Transverse colon (tissue), 4 donors: ENCODE measurements at regions not wholly inside any gene's neighbourhood (a gene's known extent, or its start where the extent isn't known, plus 50 kb on each side); places are given as distances from the start of the nearest gene placed in this dataset.

Source experiments
- DNase-seq: peaks from one replicate; pipeline ENCODE4 v3.0.0-alpha.2; 2019
- H3K27ac ChIP-seq, 4 donors: fragments of 200-600 bp; sonication (generic); 2 replicates each; pipeline ENCODE4 v1.5.1; 2016 to 2018; ENCODE audit warnings: inconsistent platforms in 4 of 4
- H3K27me3 ChIP-seq: fragments of 200-600 bp; sonication (generic); 2 replicates; pipeline ENCODE4 v1.5.1; 2017; ENCODE audit warnings: inconsistent platforms
- H3K36me3 ChIP-seq, 4 donors: fragments of 200-600 bp; sonication (generic); 2 replicates each; pipeline ENCODE4 v1.5.1; 2017 to 2019; ENCODE audit warnings: inconsistent platforms in 4 of 4
- H3K4me1 ChIP-seq, 4 donors: fragments of 200-600 bp; sonication (generic); 2 replicates each; pipeline ENCODE4 v1.5.1; 2017 to 2020; ENCODE audit warnings: inconsistent platforms in 4 of 4
- H3K4me3 ChIP-seq, 4 donors: fragments of 200-600 bp; sonication (generic); 1 replicate in 1 of 4; 2 replicates in 3 of 4; pipeline versions ENCODE4 v1.5.1 to v1.6.1; 2017 to 2019; ENCODE audit warnings: inconsistent platforms in 4 of 4
- H3K9me3 ChIP-seq, 2 donors: fragments of 200-600 bp; sonication (generic); 2 replicates each; pipeline ENCODE4 v1.5.1; 2017 to 2019; ENCODE audit warnings: inconsistent platforms in 2 of 2
- EP300 ChIP-seq: sonication (generic); formaldehyde crosslinking; IDR thresholded peaks from one replicate; pipeline ENCODE4 v1.6.1; 2017; ENCODE audit warnings: antibody characterized with exemption, low read depth
- POLR2A ChIP-seq: fragments of 450-650 bp; IDR thresholded peaks from one replicate; pipeline ENCODE4 v1.6.1; 2016; ENCODE audit warnings: antibody characterized with exemption, mild to moderate bottlenecking, moderate library complexity
- POLR2AphosphoS5 ChIP-seq, 3 donors: sonication (generic); formaldehyde crosslinking; IDR thresholded peaks; one replicate each; pipeline ENCODE4 v1.6.1; 2016; ENCODE audit warnings: antibody characterized with exemption in 3 of 3
- WGBS, 2 donors: methylation state at CpG; one replicate each; pipeline ENCODE4 v1.1.5; 2018; ENCODE audit warnings: low coverage in 1 of 2; 5-methylcytosine and 5-hydroxymethylcytosine counted together
- in situ Hi-C, 4 donors: fragments of 200-750 bp; cut with MboI; loops; one replicate each; pipeline versions ENCODE4 v1.15.0 to v1.15.1; 2017; ENCODE audit warnings: low sequenced_read_pairs in 3 of 4, low pct_ligation_motif_present in 1 of 4, low pct_unique_long_range_greater_than_20kb in 1 of 4
- intact Hi-C: fragments of 100-400 bp; cut with DNase I; formaldehyde crosslinking; loops from one replicate; pipeline ENCODE4 v1.15.1; 2023; ENCODE audit warnings: low total_unique reads
- TF ChIP-seq, protein P1 (sequence below), 5 experiments: fragments of 200-600 bp in 3 of 5; fragments of 450-650 bp in 2 of 5; sonication (generic) in 3 of 5; IDR thresholded peaks; 1 replicate in 2 of 5; 2 replicates in 3 of 5; pipeline ENCODE4 v1.5.1; 2016 to 2017; ENCODE audit warnings: antibody characterized with exemption in 5 of 5, inconsistent platforms in 3 of 5, mild to moderate bottlenecking in 2 of 5, moderate library complexity in 1 of 5

GRCh38 chr14:56886471-56887062, 76.3 kb upstream of the OTX2 start:
- H3K4me3 ChIP-seq: no peak overlapping the region
- H3K4me1 ChIP-seq: no peaks in the 10 kb centered on the region
- no peak for DNase-seq
- intact Hi-C loops (no loop called here), in situ Hi-C loops (no loop called here)
- TF ChIP-seq POLR2AphosphoS5 (IDR thresholded peaks at IDR 0.05): no peak
- TF ChIP-seq, protein P1, sequence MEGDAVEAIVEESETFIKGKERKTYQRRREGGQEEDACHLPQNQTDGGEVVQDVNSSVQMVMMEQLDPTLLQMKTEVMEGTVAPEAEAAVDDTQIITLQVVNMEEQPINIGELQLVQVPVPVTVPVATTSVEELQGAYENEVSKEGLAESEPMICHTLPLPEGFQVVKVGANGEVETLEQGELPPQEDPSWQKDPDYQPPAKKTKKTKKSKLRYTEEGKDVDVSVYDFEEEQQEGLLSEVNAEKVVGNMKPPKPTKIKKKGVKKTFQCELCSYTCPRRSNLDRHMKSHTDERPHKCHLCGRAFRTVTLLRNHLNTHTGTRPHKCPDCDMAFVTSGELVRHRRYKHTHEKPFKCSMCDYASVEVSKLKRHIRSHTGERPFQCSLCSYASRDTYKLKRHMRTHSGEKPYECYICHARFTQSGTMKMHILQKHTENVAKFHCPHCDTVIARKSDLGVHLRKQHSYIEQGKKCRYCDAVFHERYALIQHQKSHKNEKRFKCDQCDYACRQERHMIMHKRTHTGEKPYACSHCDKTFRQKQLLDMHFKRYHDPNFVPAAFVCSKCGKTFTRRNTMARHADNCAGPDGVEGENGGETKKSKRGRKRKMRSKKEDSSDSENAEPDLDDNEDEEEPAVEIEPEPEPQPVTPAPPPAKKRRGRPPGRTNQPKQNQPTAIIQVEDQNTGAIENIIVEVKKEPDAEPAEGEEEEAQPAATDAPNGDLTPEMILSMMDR (IDR thresholded peaks at IDR 0.05): no peak
- TF ChIP-seq POLR2A: no peak
- no peak for TF ChIP-seq EP300
- H3K27me3 ChIP-seq: peaks cover 27% of the 10 kb centered on the region
- no peaks in the 10 kb centered on the region for H3K9me3 ChIP-seq
- no peak overlapping the region for H3K27ac ChIP-seq
- no peaks in the 10 kb centered on the region for H3K36me3 ChIP-seq
- WGBS, 2 donors: 68 to 69% methylated on average over 6 of the region's 6 CpGs

DNA sequence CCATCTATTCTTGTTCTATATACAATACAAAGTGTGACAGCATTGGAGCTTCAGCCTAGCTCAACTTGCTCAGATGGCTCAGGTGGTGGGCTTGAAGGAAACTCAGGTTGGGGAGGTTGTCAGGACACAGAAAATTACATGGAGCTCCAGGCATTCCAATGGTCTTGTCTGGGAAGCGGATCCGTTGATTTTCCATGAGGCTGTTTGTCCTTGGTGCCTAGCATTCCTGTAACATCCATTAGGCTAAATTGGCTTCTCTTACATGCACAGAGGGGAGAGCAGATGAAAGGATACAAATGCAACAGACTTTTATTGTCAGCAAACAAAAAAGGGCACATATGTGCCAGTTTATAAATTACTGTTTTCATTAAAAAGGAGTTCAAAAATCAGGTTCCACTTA, 75.5 kb upstream of the OTX2 start:
- no peak overlapping the region for H3K4me3 ChIP-seq
- no peak for TF ChIP-seq POLR2AphosphoS5 (IDR thresholded peaks at IDR 0.05)
- TF ChIP-seq, protein P1 (IDR thresholded peaks at IDR 0.05): no peak
- TF ChIP-seq POLR2A: no peak
- no peak for DNase-seq
- peaks cover 25% of the 10 kb centered on the region for H3K27me3 ChIP-seq
- H3K9me3 ChIP-seq: no peaks in the 10 kb centered on the region
- H3K36me3 ChIP-seq: no peaks in the 10 kb centered on the region
- H3K4me1 ChIP-seq: no peaks in the 10 kb centered on the region
- in situ Hi-C loops (no loop called here), intact Hi-C loops (no loop called here)
- WGBS, 2 donors: 67% methylated on average over 2 of the region's 2 CpGs; no CpG with 5 or more reads in 1 of the 2 donors
- no peak overlapping the region for H3K27ac ChIP-seq

DNA sequence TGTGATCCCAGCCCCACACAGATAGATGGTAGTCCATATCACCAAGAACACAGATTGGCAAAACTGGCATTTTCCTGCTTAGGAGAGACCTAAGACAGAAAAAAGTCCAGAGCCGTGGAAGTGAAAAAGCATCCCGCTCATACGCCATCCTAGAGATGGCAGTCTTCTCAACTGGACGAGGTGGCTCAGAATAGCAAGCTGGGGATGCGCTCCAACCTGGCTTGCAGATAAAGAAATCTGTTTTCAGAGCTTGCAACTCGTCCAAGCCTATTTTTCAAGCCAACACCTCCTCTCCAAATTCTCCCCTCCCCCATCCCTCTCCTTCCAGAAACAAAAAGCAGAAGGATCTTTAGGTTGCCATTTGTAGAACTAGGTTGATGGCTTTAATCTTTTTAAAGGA, 74.3 kb upstream of the OTX2 start:
- 54 to 65% methylated on average over 5 to 6 of the region's 6 CpGs for WGBS, 2 donors
- intact Hi-C loops: no loop called here
- DNase-seq: no peak
- Histone ChIP-seq H3K27me3 (peaks cover 17% of the 10 kb centered on the region), H3K4me1 (no peaks in the 10 kb centered on the region), H3K4me3 (no peak overlapping the region), H3K9me3 (no peaks in the 10 kb centered on the region), H3K27ac (no peak overlapping the region), H3K36me3 (no peaks in the 10 kb centered on the region)
- TF ChIP-seq POLR2A (no peak), POLR2AphosphoS5 (IDR thresholded peaks at IDR 0.05) (no peak), EP300 (no peak)
- TF ChIP-seq, protein P1 (IDR thresholded peaks at IDR 0.05): no peak
- in situ Hi-C loops: no loop called here

DNA sequence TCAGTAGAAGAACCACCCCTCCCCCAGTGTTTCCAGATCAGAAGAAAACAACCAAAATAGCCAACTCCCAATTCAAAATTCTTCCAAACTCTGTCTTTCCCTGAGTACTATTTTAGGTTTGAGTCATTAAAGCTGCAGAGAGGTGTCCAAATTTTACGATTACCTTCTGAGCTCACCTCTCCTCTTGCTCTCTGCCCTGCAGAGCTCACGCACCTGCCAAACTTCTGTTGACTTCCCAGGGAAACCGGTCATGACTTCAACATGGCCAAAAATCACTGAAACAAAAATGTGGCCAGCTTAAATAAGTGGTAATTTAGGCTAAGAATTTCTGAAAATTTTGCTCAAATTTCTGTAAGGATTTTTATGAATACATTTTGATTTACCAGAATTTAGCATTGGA, 70.9 kb upstream of the OTX2 start:
- Histone ChIP-seq H3K27ac (no peak overlapping the region), H3K27me3 (no peaks in the 10 kb centered on the region), H3K4me1 (no peaks in the 10 kb centered on the region), H3K4me3 (no peak overlapping the region), H3K36me3 (no peaks in the 10 kb centered on the region), H3K9me3 (no peaks in the 10 kb centered on the region)
- no peak for DNase-seq
- in situ Hi-C loops (no loop called here), intact Hi-C loops (no loop called here)
- 55 to 75% methylated on average over 3 of the region's 3 CpGs for WGBS, 2 donors
- no peak for TF ChIP-seq POLR2AphosphoS5 (IDR thresholded peaks at IDR 0.05)
- TF ChIP-seq, protein P1 (IDR thresholded peaks at IDR 0.05): no peak
- TF ChIP-seq POLR2A: no peak
- TF ChIP-seq EP300: no peak
